GM03348 (cell line): ENCODE measurements at regions not wholly inside any gene's neighbourhood (a gene's known extent, or its start where the extent isn't known, plus 50 kb on each side); places are given as distances from the start of the nearest gene placed in this dataset.

Source experiments
- DNase-seq: peaks from one replicate; pipeline ENCODE4 v3.0.0; 2012; ENCODE audit warnings: low spot score

DNA sequence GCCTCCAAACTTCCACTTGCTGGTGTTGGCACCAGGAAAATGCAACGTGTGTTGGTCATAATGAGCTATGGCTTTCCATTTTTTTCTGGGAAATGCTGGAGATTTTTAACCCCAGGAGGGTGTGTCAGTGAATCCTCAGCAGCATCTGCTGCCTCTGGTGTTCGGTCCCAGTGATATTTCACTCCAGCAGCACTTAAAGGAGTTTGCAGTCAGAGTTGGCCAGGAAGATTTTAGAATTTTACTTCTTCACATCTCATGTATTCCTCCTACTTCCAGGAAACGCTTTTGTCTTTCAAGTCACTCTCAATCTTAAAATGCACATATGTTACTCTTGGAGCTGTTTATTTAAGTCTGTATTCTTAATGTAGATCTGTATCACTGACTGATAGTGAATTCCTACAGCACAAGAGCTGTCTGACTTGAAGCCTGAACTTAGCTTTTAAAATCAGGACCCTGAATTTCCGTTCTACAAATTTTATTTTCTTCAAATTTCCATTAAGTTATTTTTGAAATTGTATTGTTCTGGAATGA, 903.4 kb upstream of the SLC10A2 start:
- no peak for DNase-seq

DNA sequence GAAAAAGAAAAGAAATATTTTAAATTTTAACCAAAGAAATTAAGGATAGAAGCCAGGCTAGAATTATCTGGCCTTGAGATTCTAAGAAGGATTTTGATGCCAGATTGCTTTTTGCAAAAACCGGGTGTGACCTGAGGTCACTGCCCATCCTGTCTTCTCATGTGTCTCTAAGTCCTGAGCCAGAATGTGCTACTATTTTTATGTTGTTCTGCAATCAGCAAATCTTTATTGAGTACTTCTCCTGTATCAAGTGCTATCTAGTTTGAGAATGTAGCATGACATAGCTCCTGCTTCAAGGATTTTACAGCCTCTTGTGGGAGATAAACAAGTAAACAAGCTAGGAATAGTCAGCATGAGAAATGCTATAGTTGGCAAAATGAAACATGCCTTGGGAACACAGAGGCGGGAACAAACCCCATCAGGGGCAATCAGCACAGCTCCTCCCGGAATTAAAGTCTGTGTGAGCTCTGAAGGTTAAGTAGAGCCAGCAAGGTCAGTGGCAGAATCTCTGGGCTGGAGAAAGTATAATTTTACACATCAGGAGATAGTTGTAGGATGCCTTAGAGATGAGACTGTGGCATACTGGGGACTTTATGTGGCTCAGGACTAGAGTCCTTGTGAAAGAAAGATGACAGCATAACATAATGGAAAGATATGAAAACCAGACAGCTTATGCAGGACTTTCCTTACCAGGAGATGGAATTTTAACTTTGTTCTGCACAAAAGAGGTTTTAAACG, 899.5 kb upstream of the SLC10A2 start:
- no peak for DNase-seq

DNA sequence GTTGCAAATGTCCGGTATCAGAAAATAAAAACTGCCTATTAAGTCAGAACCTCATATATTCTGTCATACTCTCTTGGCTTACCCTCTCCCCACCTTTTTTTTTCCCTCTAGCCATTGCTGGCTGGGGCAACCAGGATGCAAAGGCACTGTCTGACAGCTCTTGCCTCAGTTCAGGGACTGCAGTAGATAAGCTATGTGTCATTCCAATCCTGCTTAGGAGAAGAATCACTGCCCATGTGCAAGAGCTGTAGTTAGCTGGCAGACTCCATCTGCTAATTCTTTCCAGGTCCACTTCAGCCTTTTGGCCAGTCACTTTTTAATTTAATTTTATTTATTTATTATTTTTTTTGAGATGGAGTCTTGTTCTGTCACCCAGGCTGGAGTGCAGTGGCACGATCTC, 895.6 kb upstream of the SLC10A2 start:
- no peak for DNase-seq

DNA sequence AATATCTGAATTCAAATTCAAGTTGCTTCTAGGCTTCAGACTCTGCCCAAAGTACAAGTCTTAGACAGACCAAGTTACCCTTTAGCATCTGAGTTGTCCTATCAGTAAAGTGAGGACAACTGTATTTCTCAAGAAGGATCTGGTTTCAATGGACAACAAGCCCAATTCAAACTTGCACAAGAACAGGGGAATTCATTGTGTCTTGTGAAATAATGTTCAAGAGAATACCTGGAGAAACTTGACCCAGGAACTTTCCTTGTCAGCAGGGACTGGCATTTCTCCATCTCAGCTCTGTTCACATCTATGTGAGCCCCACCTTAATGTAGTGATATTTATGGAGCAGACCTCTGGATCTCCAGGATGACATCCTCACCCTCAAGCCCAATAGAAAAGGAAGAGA, 894.9 kb upstream of the SLC10A2 start:
- no peak for DNase-seq

DNA sequence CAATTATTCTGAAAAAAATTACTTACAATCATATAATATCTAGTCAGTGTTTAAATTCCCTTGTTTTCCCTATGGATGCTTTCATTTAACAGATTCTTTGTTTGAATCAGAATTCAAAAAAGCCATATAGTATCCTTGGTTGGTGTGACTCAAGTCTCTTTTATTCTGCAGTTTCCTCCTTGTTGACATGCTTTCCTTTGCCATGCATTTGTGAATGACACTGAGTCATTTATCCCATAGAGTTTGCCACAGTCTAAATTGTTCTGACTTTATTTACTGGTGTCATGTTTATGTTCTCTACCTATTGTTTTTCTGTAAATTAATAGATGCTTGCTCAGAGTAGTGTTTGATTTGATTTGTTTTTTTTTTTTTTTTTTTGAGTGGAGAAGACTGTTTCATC, 893.8 kb upstream of the SLC10A2 start:
- DNase-seq: no peak

DNA sequence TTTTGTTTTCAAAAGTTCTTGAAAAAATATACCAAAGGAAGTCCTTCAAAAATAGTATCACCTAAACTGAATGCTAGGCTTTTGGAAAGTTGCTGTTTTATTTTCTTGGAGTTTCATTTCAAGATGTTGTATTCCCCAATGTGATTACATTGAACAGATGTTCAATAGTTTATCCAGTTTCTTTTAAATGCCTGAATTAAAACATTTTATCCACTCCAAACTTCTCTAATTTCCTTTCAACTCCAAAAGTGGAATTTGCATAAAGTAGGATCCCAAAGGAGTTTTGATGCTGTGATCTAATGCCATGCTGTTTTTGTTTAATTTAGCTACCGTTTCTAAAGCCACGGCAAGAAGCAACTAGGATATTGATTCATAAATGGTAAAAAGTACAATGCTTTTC, 892.5 kb upstream of the SLC10A2 start:
- no peak for DNase-seq

DNA sequence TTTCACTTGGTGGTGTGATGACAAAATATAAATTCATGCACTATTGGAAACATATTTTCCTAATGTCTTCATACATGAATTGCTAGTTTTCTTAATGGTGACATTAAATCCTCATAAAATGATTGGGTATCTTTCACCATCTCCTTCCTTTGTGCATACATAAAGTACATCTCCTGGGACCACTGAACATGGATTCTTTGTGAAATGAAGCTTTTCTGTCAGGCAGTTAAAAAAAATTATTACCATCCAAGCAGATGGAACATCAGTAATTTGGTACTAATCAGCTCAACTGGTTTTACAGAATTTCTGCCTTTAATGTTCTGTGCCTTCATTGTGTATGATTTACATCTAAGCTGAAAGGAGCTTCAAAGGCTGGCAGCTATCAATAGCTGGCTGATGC, 891.7 kb upstream of the SLC10A2 start:
- no peak for DNase-seq

DNA sequence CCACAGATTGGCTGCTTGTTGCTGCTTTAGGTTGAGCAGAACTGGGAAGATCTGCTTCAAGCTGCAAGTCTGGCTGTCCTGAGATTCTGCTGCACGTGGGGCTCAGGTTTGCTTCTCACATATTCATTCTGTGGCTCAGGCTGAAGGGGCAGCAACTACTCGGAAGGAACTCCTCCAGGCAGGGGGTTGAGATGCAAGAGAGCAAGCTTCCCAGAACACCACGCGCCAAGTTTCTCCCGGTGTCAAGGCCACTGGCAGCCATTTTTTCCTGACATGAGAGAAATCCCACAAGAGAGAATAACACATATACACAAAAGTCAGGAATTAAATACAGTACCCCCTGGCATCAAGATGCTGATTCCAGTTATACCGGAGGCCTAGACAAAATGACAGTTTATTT, 887.6 kb upstream of the SLC10A2 start:
- no peak for DNase-seq

DNA sequence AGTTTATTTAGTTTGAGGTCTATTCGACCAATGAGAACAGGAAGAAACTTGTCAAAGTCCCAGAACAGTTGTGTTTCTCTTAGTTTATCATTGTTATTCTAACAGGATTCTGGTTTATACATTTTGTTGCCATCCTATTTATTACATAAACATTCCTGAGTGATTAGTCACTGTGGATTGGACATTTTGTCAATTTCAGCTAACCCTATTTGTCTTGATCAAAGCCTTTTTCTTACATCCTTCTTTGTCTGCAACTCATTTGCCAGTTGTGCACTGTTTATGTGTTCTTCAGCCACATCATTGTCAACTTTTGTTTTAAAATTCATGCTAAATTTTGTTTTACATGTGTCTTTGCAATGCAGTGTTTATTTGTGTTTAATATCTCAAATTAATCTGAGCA, 886.0 kb upstream of the SLC10A2 start:
- no peak for DNase-seq

DNA sequence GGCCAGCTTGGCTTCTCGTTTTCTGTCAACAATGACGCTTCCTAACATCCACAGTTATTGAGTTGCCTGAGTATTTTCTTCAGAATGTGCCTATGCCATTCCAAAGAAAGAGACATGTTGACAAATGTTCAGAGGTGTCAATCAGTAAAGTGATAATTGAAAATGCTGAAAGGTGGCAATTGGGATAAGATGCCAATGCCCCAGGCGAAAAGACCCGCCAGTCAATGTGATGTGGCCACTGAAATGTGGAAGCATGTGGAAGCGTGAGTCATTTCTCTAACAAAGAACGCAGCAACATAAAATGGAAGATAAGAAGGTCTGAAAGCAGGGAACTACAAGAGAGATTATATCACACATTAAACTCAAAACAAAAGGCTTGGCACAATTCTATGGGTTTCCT, 882.2 kb upstream of the SLC10A2 start:
- no peak for DNase-seq

DNA sequence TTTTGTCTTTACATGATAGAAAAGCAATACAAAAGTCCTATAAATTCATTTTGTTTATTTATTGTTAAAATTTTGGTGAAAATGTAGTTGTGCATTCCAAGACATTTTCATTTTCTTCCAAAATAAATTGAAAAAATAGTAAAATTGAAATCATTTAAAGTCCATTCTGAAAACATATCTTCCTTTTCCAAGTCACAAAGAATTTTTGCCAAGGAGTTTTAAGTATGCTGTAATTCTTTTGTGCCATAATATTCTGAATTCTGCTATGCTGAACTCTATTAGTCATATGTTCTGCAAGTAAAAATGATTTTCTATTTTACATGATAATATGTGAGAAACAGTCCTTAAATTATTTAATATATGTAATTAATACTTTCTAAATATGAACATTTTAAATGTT, 879.6 kb upstream of the SLC10A2 start:
- DNase-seq: no peak

DNA sequence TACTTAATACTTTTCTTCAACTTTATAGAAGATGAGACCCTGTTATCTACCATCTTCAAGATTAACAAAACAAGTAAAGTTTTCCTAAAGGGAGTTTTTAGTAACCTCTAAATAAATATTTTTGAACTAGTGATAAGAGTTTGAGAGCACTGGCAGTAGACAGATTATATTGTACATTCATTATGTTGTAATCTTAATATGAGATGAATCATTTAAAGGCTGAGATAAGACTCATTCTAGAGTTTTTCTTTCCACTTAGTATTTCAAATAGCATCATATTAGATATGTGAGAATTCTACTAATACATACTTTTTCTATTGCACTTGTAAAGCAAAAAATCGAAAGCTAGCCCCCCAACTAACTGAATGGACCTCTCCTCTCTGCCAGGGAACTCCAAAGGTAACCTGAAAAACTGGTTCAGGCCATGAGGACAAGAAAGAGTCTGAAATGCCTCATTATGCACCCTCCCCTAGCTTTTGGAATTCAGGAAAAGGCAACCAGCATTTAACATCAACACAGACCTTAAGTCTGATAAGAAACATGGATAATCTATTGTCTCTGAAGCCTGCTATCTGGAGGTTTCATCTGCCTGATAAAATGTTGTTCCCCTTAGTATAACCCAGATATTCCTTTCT, 875.4 kb upstream of the SLC10A2 start:
- no peak for DNase-seq

DNA sequence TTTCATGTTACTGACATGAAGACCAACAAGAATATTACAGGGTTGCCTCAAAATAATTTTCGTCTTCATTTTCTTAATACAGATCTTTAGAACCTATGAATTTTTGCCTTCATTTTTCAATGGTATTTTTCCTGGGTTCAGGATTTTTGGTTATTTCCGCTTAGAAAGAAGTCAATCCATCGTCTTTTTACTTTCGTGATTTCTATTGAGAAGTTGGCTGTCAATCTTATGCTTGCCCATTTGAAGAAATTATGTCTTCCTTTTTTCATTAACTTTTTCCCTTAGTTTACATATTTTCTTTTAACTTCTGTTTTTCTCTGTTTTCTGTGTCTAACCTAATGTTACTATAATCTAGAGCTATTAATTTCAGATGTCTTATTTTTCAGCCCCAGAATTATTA, 868.9 kb upstream of the SLC10A2 start:
- DNase-seq: no peak

DNA sequence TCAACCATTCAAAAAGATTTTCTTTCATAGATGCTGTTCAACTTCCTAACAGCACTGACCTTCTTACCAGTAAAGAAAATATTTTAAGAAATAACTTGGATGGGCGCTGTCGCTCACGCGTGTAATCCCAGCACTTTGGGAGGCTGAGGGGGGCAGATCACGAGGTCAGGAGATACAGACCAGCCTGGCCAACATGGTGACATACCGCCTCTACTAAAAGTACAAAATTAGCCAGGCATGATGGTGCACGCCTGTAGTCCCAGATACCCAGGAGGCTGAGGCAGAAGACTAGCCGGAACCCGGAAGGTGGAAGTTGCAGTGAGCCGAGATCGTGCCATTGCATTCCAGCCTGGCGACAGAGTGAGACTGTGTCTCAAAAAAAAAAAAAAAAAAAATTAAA, 865.7 kb upstream of the SLC10A2 start:
- no peak for DNase-seq

DNA sequence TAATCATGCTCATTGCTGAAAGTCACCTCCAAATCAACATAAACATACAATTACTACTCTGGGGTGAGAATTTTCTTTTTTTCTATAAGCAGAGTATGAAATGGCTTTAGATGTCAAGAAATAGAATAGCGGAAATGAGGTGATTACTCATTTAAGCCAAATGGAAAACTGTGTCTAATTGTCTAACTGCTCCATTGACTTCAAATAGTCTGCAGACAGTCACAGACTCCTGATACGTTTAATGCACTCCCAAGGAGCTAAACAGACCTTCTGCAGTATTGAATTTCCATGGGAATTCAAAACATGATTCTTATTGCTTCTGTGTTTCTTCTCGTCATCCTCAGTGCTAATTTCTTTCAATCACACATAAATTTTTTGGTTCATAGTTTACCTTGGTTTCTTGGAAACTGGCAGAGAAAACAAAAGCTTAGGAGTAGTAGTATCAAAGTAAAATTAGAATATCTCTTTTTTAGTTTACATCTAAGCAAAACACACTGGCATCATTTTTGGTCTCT, 865.2 kb upstream of the SLC10A2 start:
- no peak for DNase-seq

DNA sequence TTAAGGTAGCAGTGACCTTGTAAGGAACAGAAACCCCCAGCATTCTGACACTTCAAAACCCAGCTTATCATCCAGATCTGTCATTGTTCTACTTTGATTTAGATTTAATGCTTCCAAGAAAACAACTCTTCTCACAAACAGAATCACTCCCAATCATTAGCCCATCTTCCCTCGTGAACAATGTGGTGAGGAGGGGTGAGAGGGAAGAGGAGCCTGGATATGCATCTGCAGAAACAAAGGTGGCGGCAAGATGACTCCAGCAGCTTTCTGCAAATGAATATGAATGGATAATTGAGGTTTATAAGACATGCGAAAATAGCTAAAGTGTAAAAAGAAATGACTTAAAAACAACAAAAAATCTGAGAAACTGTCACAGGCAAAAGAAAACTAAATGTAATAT, 859.9 kb upstream of the SLC10A2 start:
- no peak for DNase-seq

DNA sequence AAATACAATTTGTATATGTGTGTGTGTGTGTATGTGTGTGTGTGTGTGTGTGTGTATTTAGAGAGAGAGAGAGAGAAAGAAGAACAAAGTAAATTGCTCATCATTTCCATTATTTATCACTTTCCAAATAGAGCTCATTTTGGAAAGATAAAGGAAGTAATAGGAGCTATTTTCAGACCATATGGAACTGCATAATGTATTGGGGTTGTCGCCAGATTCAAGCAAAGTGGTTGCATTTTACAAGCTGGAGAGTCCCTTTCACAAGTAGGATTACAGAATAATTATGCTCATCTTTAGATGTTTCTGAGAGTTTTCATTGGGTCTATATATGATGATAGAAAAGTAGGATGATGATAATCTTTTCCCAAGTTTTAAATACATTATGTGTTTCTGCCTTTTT, 842.7 kb upstream of the SLC10A2 start:
- no peak for DNase-seq

DNA sequence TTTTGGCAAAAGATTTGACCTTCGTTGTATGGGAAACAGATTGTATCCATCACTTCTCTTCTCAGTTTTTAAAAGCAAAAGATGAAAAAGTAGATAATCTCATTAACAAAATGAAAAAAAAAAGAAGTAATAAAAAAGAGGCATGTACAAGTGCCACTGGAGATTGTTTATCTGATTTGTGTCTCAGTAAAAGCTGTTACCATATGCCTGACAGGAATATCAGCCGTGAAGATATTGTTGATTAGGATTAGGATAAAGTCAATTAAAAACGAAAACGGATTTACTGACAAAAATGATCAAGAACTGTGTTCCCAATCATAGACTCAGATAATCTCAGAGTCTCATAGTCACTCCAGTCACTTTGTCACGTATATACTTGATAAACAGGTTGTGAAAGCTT, 842.1 kb upstream of the SLC10A2 start:
- DNase-seq: no peak

DNA sequence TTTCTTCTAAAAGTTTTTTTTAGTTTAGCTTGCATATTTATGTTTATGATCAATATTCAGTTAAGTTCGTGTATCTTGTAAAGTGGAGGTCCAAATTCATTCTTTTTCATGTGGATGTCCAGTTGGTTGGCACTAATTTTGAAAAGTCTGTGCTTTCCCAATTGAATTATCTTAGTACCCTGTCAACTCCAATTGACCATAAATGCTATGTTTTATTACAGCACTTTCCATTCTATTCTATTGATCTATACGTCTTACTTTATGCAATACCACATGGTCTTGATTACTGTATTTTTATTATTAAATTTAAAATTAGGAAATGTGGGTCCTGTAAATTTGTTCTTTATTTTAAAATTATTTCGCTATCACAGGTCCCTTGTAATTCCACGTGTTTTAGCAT, 837.6 kb upstream of the SLC10A2 start:
- DNase-seq: no peak

DNA sequence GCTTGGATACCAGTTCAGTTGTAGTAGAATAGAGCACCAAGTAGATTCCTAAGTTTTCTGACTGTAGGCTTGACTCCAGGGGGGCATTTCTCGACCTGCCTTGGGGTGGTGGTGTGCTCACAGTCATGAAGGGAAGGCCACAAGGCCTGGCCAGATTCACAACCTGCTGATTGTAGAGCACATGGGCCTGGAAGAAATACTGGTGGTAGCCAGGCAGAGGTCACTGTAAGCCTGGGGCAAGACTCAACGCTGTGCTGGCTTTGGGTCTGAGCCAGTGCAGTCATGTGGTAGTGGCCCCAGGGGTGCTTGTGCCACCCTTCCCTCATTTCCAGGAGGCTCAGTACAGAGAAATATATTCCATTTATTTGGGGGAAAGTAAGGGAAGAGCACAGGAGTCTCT, 832.3 kb upstream of the SLC10A2 start:
- no peak for DNase-seq

DNA sequence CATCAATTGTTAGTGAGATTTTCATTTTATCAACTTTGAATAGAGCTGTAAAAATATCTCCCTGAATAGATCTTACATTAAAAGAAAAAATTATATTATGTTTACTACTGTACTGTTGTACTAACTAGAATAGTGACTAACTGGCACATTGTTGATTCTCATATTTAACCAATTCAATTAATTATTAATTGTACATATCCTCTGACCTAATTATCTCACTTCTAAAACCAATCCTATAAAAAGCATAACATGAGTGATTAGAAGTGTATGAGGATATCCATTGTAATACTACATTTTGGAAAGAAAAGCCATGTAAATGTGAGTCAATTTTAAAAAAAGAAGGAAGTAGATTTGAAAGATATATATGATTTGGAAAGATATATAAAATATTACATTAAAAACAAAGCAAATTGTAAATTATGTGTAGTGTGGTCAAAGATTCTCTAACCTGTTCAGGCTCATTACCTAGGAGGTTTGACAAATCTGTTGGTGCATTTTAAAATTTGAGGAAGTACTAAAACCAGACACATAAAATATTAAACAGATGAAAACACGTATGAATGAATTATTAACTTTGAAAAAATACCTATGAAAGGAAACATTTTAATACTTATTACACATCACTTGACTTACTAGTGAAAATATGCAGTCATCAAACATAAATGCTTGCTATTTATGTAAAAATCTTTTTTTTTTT, 829.8 kb upstream of the SLC10A2 start:
- DNase-seq: no peak

DNA sequence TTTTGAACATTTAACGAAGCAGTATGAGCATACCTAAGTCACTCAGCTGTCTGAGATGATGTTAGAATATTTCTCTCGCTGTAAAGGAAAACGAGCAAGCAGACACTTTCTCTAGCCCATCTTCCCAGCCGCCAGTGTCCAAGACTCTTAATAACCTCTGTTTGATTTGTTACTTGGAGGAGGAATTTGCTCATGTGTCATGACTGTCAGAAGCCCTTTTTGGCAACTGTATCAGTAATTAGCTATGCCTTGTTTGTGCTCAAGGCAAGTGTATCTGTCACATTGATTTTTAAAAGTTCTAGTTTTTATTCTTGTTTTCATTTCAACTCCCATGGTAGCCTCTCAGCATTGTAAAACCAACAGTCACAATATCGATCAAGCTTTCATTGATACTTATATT, 828.4 kb upstream of the SLC10A2 start:
- DNase-seq: no peak

DNA sequence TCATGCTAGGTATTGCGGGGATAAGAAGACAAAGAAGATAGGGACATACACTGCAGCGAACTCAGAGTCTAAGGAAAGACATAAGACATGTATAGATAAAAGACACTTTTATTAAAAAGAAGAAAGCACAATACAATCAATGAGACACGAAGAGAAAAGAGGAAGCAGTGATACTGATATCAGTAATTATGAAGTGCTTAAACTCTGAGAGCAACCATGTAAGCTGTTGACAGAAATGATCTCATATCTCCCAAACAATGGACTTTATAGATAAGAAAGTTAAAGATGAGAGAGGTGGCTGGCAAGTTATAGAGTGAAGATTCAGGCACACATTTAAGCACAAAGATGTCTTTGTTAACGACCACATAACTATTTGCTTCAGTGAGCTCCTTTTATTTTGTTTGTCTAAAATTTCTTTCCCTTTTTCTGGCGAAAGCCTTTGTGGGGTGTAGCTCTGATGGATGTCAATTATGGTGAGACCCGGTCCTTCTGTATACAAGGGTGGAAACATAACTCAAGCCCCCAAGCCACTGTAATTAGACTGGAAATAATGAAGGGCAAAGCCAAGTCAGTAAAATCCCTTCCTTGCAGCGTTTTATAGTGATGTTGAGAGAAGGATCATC, 818.0 kb upstream of the SLC10A2 start:
- no peak for DNase-seq
